Muscle of leg (tissue), 3 donors: ENCODE measurements at regions not wholly inside any gene's neighbourhood (a gene's known extent, or its start where the extent isn't known, plus 50 kb on each side); places are given as distances from the start of the nearest gene placed in this dataset.

Experiments
- DNase-seq: peaks from one replicate; pipeline ENCODE4 v3.0.0; 2013
- H3K27ac ChIP-seq: one replicate; pipeline ENCODE4 v1.5.1; 2013; ENCODE audit warnings: mild to moderate bottlenecking, low read length, control low read depth
- H3K27me3 ChIP-seq: one replicate; pipeline ENCODE4 v1.6.1; 2013; ENCODE audit warnings: low read length; ENCODE audit not compliant: control insufficient read depth, insufficient read depth
- H3K36me3 ChIP-seq: one replicate; pipeline ENCODE4 v1.6.1; 2013; ENCODE audit warnings: low read length; ENCODE audit not compliant: control insufficient read depth, insufficient read depth
- H3K4me1 ChIP-seq: one replicate; pipeline ENCODE4 v1.6.1; 2013; ENCODE audit warnings: low read length; ENCODE audit not compliant: control insufficient read depth, insufficient read depth
- H3K4me3 ChIP-seq: one replicate; pipeline ENCODE4 v1.5.1; 2013; ENCODE audit warnings: low read length, control low read depth
- H3K9me3 ChIP-seq: replicated peaks from 2 replicates; pipeline ENCODE4 v1.6.1; 2013; ENCODE audit warnings: low read depth, low read length; ENCODE audit not compliant: control insufficient read depth
- WGBS: methylation state at CpG from one replicate; pipeline ENCODE4 v1.1.5; 2013; ENCODE audit warnings: missing lambda C conversion rate; ENCODE audit not compliant: insufficient coverage; 5-methylcytosine and 5-hydroxymethylcytosine counted together

DNA sequence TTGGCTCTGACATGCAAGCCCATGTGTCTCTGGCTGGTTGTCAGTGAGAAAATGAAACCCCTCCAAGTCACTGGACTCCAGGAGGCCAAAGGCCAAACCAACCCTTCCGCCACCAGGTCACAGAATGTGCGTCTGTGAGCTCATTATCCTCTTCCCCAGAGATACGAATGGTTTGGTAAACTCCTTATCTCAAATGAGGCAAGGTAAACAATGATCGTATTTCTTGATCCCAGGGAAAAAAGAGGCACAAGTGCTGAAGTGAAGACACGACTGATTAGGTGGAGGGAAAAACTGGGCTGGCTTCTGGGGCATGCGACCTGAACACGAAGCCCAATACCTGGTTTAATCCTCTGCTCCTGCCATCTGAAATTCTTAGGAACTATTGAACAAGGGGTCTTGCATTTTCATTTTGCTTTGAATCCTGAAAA is 70.6 kb upstream of the ARID5B start:
- peaks cover 2% of the 10 kb centered on the region for H3K9me3 ChIP-seq
- no peaks in the 10 kb centered on the region for H3K27me3 ChIP-seq
- WGBS = 54% methylated on average over 6 of the region's 7 CpGs
- no peak overlapping the region for H3K4me3 ChIP-seq
- H3K36me3 ChIP-seq = no peaks in the 10 kb centered on the region
- H3K4me1 ChIP-seq = peaks cover 16% of the 10 kb centered on the region
- DNase-seq = no peak
- H3K27ac ChIP-seq = peak overlapping the region; percentile 26

DNA sequence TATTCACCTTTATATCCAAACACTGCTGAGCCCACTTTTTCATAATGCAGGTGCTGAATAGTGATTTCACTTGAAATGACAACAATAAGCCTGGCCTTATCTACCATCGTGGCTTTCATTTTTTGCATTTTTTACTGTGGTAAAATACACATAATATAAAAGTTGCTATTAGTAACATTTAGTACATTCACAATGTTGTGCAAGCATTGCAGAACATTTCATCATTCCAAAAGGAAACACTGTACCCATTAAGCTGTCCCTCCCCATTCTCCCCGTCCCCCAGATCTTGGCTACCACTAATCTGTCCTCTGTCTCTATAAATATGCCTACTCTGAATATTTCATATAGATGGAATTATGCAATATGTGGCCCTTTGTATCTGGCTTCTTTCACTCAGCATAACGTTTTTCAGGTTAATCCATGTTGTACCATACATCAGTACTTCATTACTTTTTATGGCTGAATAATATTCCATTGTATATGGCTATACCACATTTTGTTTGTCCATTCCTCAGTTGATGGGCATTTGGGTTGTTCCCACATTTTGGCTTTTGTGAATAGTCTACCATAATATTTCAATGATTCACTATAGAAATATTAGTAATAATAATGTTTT is 68.5 kb upstream of the ARID5B start:
- H3K9me3 ChIP-seq = peaks cover 2% of the 10 kb centered on the region
- peaks cover 16% of the 10 kb centered on the region for H3K4me1 ChIP-seq
- no peak overlapping the region for H3K27ac ChIP-seq
- H3K4me3 ChIP-seq = no peak overlapping the region
- no peaks in the 10 kb centered on the region for H3K36me3 ChIP-seq
- WGBS = no CpG with 5 or more reads among the region's 3 CpGs
- no peak for DNase-seq
- H3K27me3 ChIP-seq = no peaks in the 10 kb centered on the region

DNA sequence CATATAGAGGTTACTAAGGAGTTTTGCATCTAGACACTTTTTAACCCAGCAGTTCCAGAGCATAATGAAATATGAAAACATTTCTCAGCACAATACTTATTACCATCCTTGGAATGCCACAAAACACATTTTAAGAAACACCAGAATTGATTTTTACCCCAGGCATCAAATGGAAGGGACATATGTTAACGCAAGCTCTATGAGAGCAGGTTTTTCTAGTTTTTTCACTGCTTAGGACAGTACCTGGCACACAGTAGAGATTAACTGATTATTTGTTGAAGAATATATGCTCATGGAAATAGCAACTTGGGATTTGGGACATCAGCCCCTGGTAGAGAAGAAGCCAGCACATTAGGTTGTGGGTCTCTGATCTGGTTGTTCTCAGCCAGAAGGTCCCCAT is 67.0 kb upstream of the ARID5B start:
- Histone ChIP-seq H3K27ac (peak overlapping the region; percentile 82), H3K4me1 (peaks cover 19% of the 10 kb centered on the region), H3K27me3 (no peaks in the 10 kb centered on the region), H3K4me3 (no peak overlapping the region), H3K9me3 (peaks cover 2% of the 10 kb centered on the region), H3K36me3 (no peaks in the 10 kb centered on the region)
- no CpG with 5 or more reads among the region's 1 CpG for WGBS
- no peak for DNase-seq

DNA sequence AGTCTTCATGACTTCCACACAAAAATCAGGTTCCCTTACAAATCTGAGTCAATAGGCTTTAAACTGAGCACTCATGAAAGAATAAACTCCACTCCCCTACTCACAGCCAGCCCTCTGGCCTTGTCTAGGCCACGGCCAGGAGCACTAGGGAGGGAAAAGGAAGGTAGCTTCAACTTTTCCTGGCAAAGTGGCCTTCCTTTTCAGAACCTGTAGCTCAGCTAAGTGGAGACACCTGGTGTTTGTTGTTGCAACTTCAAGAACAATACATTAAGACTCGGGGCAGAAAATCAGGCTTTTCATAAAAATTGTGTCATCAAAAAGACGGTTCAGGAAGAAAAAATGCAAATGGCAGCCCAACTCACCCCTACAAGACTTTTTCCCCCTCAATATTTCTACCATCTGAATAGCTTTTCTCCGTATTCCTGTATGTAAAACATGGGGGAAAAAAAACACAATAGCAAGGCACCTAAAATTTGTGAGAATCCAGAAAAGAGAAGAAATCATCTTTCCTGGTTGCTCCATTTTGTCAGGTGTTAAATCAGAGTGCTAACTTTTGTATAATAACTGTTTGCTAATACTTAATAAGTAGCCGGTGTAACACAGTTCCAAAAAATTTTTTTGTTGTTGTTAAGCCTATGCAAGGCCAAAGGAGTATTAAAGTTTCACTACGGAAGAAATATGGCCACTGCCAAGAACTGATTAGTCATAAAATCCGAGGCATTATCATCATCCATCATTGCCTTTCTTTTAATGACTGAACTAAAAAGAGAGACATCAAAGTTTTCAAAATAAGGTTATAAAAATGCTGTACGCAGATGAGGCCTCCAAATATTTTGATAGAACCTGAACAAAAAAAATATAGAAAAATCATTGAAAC is 66.2 kb upstream of the ARID5B start:
- Histone ChIP-seq H3K4me1 (peaks cover 12% of the 10 kb centered on the region), H3K4me3 (no peak overlapping the region), H3K27me3 (no peaks in the 10 kb centered on the region), H3K36me3 (no peaks in the 10 kb centered on the region), H3K27ac (peak overlapping the region; percentile 82), H3K9me3 (peaks cover 2% of the 10 kb centered on the region)
- no CpG with 5 or more reads among the region's 8 CpGs for WGBS
- peak; percentile 89 for DNase-seq

DNA sequence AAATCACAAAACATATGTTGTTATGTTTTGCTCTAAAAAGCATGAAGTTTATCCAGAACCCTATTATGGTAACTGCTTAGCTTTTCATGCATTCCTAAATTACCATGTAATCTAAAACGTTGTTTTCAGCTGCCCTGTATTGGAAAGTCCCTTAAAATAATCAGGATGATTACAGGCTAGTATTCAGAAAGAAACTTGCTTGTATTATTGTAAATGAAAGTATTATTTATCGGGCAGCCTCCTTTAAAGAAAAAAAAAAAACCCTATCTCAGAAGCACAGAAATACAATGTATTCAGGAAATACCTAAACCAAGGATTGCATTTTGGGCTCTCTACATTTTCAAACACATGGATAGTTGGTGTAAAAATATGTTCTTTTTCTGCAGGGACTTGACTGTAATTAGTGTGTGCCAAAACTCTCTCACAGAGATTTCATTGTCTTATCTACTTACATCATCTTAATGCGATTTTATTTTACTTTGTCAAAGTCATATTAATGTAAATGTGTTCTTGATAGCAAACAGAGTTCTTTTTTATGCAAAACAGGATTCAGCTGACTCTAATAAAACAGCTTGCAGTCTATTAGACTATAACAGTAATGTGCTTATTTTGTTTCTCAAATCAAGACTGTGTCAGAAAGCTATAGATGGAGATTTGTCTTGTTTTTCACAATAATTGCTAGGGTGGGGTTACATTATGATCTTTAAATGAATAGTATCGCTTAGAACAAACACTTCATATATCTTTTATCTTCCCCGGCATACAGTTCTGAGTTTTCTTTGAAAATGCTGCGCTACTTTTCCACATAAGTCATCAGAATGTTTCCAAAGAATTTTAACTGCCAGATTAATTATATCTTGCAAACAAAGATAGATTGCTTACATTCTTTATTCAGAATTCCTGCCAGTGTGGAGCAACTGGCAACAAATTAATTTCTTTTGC is 65.3 kb upstream of the ARID5B start:
- H3K9me3 ChIP-seq = peaks cover 2% of the 10 kb centered on the region
- no peaks in the 10 kb centered on the region for H3K27me3 ChIP-seq
- peak overlapping the region; percentile 82 for H3K27ac ChIP-seq
- H3K36me3 ChIP-seq = no peaks in the 10 kb centered on the region
- H3K4me3 ChIP-seq = no peak overlapping the region
- WGBS = no CpG with 5 or more reads among the region's 6 CpGs
- peaks cover 9% of the 10 kb centered on the region for H3K4me1 ChIP-seq
- DNase-seq = peak; percentile 77

DNA sequence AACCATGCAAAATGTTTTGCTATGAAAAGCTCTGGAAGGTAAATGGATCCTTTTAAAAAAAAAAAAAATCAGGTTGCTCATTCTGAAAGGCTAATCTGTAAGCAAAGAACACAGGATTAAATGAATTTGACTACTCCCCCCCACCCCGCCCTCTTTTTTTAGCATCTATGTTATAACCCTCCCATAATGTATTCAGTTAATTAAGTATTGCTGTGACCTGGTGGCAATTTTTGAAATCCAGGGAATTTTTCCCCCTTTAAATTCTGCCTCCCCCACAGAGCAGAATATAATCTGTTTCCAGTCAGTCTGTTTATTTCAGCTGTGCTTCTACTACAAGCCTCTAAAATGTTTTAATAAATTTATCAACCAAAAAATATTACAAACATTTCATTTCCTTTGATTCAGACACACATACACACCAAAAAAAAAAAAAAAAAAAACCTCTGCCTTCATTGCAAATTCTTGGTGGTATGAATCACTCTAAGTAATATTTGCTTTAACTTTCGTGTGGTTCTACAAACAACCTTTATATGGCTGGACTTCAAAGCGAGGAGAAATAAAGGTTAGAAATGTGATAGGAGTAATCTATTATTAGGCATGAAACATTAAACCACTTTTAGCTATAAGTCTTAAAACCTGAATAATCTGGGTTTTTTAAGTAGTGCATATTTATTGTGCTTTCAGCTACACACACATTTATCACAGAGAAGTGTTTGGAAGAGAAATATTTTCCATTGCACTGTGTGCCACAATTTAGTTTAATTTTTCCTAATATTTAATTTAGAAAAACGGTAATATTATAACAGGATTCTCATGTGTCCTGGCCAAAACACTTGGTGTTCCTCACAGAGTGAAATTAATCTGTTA is 64.4 kb upstream of the ARID5B start:
- peaks cover 9% of the 10 kb centered on the region for H3K4me1 ChIP-seq
- no peaks in the 10 kb centered on the region for H3K27me3 ChIP-seq
- H3K27ac ChIP-seq = peak overlapping the region; percentile 82
- peak; percentile 32 for DNase-seq
- no CpG with 5 or more reads among the region's 4 CpGs for WGBS
- H3K36me3 ChIP-seq = no peaks in the 10 kb centered on the region
- no peak overlapping the region for H3K4me3 ChIP-seq
- H3K9me3 ChIP-seq = no peaks in the 10 kb centered on the region

DNA sequence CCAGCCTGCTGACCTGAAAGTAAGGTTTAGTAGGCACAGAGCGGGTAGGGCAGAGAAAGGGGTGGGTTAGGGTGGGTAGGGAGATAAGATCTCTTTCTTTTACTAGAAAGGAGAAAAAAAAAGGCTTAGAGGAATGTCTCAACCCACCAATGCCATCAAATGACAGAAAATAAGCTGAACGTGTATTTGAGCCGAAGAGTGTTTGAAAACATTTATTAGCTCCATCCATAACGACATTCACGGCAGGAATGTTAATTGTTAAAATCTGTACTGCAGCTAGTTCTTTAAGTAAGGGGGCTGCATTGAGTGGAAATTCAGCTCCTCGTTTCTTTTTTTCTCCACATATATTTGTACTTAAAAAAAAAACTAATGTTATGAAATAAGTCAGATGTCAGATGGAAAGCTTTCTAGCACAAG is 63.7 kb upstream of the ARID5B start:
- no peak overlapping the region for H3K4me3 ChIP-seq
- H3K4me1 ChIP-seq = peaks cover 9% of the 10 kb centered on the region
- H3K27ac ChIP-seq = peak overlapping the region; percentile 43
- no peaks in the 10 kb centered on the region for H3K9me3 ChIP-seq
- no peaks in the 10 kb centered on the region for H3K27me3 ChIP-seq
- no peaks in the 10 kb centered on the region for H3K36me3 ChIP-seq
- no CpG with 5 or more reads among the region's 6 CpGs for WGBS
- DNase-seq = peak; percentile 76

DNA sequence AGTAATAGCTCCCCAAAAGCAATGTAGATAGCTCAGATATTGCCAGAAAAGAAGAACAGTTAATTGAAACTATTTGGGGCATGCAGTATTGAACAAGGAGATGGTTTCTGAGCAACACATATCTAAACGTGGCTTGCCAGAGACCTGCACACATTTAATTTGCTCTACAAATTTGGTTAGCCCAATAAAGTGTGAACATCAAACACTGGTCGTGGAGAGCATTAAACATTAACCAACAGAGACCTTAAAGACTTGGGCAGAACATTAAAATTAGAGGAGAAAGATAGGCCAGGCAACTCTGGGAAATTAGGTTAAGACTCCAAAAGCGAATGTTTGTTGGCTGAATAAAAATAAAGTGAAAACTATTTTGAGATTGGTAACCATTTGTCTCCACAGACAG is 61.6 kb upstream of the ARID5B start:
- Histone ChIP-seq H3K36me3 (no peaks in the 10 kb centered on the region), H3K27me3 (no peaks in the 10 kb centered on the region), H3K9me3 (no peaks in the 10 kb centered on the region), H3K4me1 (peaks cover 6% of the 10 kb centered on the region), H3K27ac (no peak overlapping the region), H3K4me3 (no peak overlapping the region)
- no peak for DNase-seq
- no CpG with 5 or more reads among the region's 3 CpGs for WGBS

DNA sequence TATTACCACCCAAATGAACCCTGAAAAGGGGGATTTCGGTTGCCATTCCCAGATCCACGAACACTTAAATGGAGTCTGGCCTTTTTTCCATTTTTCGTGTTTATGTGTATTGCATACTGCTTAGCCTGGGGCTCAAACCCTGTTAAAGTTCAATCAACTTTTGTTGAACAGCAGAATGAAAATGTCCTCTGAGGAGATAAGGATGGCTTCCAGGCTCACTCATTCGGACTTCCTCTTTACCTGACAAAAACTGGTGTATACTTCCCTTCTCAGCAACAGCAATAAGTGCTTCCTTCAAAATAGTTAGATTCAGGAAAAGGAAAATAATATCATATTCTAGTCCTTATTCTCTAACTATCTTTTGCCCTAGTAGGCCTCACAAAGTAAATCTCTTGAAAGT is 61.1 kb upstream of the ARID5B start:
- Histone ChIP-seq H3K27ac (no peak overlapping the region), H3K4me3 (no peak overlapping the region), H3K9me3 (no peaks in the 10 kb centered on the region), H3K27me3 (no peaks in the 10 kb centered on the region), H3K36me3 (no peaks in the 10 kb centered on the region), H3K4me1 (peaks cover 3% of the 10 kb centered on the region)
- no peak for DNase-seq
- WGBS = 90% methylated on average over 3 of the region's 4 CpGs
